ENCODE measurements at regions not wholly inside any gene's neighbourhood (a gene's known extent, or its start where the extent isn't known, plus 50 kb on each side); places are given as distances from the start of the nearest gene placed in this dataset.

GRCh38 chr14:38074081-38074480 lies 133.6 kb upstream of the SSTR1 start:
- Histone ChIP-seq H3K27ac (no peak overlapping the region), H3K27me3 (ENCODE audit: insufficient read depth in 3 of 3, low read length in 2 of 3) (peaks cover 0 to 1% (median 0%) of the 10 kb centered on the region in 3 donors), H3K9me3 (peaks cover 5% of the 10 kb centered on the region), H3K4me3 (no peak overlapping the region), H3K4me1 (no peaks in the 10 kb centered on the region), H3K36me3 (ENCODE audit: insufficient read depth in 1 of 2, low read depth in 1 of 2) (no peaks in the 10 kb centered on the region)
- no peak for TF ChIP-seq CTCF (IDR thresholded peaks at IDR 0.05)
- DNase-seq (no peak), ATAC-seq (no peak)
- intact Hi-C loops (cut with DNase I) = no loop called here
- WGBS, 3 donors = 58 to 69% (median 59%) methylated on average over 1 of the region's 1 CpG

GRCh38 chr14:38074754-38075153 lies 132.9 kb upstream of the SSTR1 start:
- TF ChIP-seq CTCF (IDR thresholded peaks at IDR 0.05) = no peak
- WGBS, 3 donors = 75 to 80% (median 77%) methylated on average over 2 of the region's 2 CpGs
- no peak for ATAC-seq
- Histone ChIP-seq H3K36me3 (ENCODE audit: insufficient read depth in 1 of 2, low read depth in 1 of 2) (no peaks in the 10 kb centered on the region), H3K4me3 (no peak overlapping the region), H3K4me1 (no peaks in the 10 kb centered on the region), H3K9me3 (peaks cover 5% of the 10 kb centered on the region), H3K27ac (no peak overlapping the region), H3K27me3 (ENCODE audit: insufficient read depth in 3 of 3, low read length in 2 of 3) (no peaks in the 10 kb centered on the region)
- intact Hi-C loops (cut with DNase I) = no loop called here
- DNase-seq = no peak

GRCh38 chr14:38078393-38078792 lies 129.3 kb upstream of the SSTR1 start:
- TF ChIP-seq CTCF (IDR thresholded peaks at IDR 0.05) = no peak
- no peak overlapping the region for H3K4me3 ChIP-seq
- no peaks in the 10 kb centered on the region for H3K4me1 ChIP-seq
- no peak for ATAC-seq
- intact Hi-C loops (cut with DNase I) = no loop called here
- H3K27ac ChIP-seq = no peak overlapping the region
- no peak for DNase-seq
- WGBS, 3 donors = 65 to 73% (median 66%) methylated on average over 3 of the region's 3 CpGs
- peaks cover 5% of the 10 kb centered on the region for H3K9me3 ChIP-seq
- H3K36me3 ChIP-seq (ENCODE audit: insufficient read depth in 1 of 2, low read depth in 1 of 2) = no peaks in the 10 kb centered on the region
- H3K27me3 ChIP-seq (ENCODE audit: insufficient read depth in 3 of 3, low read length in 2 of 3) = no peaks in the 10 kb centered on the region

- no peak overlapping the region for H3K4me3 ChIP-seq
- TF ChIP-seq CTCF (IDR thresholded peaks at IDR 0.05) = no peak
- no peak for ATAC-seq
- H3K27me3 ChIP-seq (ENCODE audit: insufficient read depth in 3 of 3, low read length in 2 of 3) = no peaks in the 10 kb centered on the region
- H3K36me3 ChIP-seq (ENCODE audit: insufficient read depth in 1 of 2, low read depth in 1 of 2) = no peaks in the 10 kb centered on the region
- no peak overlapping the region for H3K27ac ChIP-seq
- intact Hi-C loops (cut with DNase I) = no loop called here
- WGBS, 3 donors = 65 to 73% (median 65%) methylated on average over 1 of the region's 1 CpG
- no peak for DNase-seq
- peaks cover 5% of the 10 kb centered on the region for H3K9me3 ChIP-seq
- H3K4me1 ChIP-seq = no peaks in the 10 kb centered on the region
Observed at GRCh38 chr14:38079268-38079667, 128.4 kb upstream of the SSTR1 start.

- no peak overlapping the region for H3K4me3 ChIP-seq
- no peak overlapping the region for H3K27ac ChIP-seq
- H3K36me3 ChIP-seq (ENCODE audit: insufficient read depth in 1 of 2, low read depth in 1 of 2) = no peaks in the 10 kb centered on the region
- ATAC-seq (no peak), DNase-seq (no peak)
- no peaks in the 10 kb centered on the region for H3K27me3 ChIP-seq (ENCODE audit: insufficient read depth in 3 of 3, low read length in 2 of 3)
- no peaks in the 10 kb centered on the region for H3K4me1 ChIP-seq
- peaks cover 2% of the 10 kb centered on the region for H3K9me3 ChIP-seq
- 11 to 21% (median 14%) methylated on average over 1 of the region's 1 CpG for WGBS, 3 donors
- no peak for TF ChIP-seq CTCF (IDR thresholded peaks at IDR 0.05)
- intact Hi-C loops (cut with DNase I) = no loop called here
Observed at GRCh38 chr14:38079886-38080285, 127.8 kb upstream of the SSTR1 start.

Measured in psoas muscle (tissue), 7 donors.